NB4 (cell line): ENCODE measurements at regions not wholly inside any gene's neighbourhood (a gene's known extent, or its start where the extent isn't known, plus 50 kb on each side); places are given as distances from the start of the nearest gene placed in this dataset.

Experiments
- DNase-seq: peaks from one replicate; pipeline ENCODE4 v3.0.0; 2010; ENCODE audit warnings: low read depth
- H3K4me3 ChIP-seq: one replicate; pipeline ENCODE4 v1.5.1; 2011; ENCODE audit warnings: mild to moderate bottlenecking, low read depth, low read length, moderate library complexity
- MYC ChIP-seq: IDR thresholded peaks from 2 replicates; pipeline ENCODE4 v1.6.1; 2011; ENCODE audit warnings: low read depth, low read length
- POLR2A ChIP-seq: IDR thresholded peaks from 2 replicates; pipeline ENCODE4 v1.6.1; 2011; ENCODE audit warnings: mild to moderate bottlenecking; ENCODE audit not compliant: insufficient read length; ENCODE audit errors: extremely low read depth
- TF ChIP-seq, protein P1 (sequence below): IDR thresholded peaks from one replicate; pipeline ENCODE4 v1.5.1; 2012; ENCODE audit warnings: low read depth, low read length
- TF ChIP-seq, protein P2 (sequence below): IDR thresholded peaks from 2 replicates; pipeline ENCODE4 v1.6.1; 2011; ENCODE audit warnings: low read depth, low read length

- no peak for DNase-seq
- TF ChIP-seq, protein P1, sequence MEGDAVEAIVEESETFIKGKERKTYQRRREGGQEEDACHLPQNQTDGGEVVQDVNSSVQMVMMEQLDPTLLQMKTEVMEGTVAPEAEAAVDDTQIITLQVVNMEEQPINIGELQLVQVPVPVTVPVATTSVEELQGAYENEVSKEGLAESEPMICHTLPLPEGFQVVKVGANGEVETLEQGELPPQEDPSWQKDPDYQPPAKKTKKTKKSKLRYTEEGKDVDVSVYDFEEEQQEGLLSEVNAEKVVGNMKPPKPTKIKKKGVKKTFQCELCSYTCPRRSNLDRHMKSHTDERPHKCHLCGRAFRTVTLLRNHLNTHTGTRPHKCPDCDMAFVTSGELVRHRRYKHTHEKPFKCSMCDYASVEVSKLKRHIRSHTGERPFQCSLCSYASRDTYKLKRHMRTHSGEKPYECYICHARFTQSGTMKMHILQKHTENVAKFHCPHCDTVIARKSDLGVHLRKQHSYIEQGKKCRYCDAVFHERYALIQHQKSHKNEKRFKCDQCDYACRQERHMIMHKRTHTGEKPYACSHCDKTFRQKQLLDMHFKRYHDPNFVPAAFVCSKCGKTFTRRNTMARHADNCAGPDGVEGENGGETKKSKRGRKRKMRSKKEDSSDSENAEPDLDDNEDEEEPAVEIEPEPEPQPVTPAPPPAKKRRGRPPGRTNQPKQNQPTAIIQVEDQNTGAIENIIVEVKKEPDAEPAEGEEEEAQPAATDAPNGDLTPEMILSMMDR, result no peak
- TF ChIP-seq, protein P2, sequence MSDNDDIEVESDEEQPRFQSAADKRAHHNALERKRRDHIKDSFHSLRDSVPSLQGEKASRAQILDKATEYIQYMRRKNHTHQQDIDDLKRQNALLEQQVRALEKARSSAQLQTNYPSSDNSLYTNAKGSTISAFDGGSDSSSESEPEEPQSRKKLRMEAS, result no peak
- no peak for TF ChIP-seq MYC
- no peak for TF ChIP-seq POLR2A
- H3K4me3 ChIP-seq, result no peak overlapping the region
Measured at GRCh38 chr18:53994016-53994415, 230.5 kb downstream of the MBD2 start.

DNA sequence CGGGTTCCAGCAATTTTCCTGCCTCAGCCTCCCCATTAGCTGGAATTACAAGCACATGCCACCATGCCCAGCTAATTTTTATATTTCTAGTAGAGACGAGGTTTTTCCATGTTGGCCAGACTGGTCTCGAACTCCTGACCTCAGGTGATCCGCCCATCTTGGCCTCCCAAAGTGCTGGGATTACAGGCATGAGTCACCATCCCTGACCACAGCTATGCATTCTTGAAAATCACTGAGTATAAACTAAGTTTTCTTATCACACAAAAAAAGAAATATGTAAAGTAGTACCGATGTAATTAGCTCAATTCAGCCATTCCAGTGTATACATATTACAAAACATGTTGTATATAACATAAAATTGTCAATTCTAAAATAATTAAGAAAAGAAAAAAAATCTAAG is 232.7 kb downstream of the MBD2 start:
- TF ChIP-seq POLR2A (no peak), MYC (no peak)
- TF ChIP-seq, protein P1, result no peak
- TF ChIP-seq, protein P2, result no peak
- no peak for DNase-seq
- no peak overlapping the region for H3K4me3 ChIP-seq

- DNase-seq, result no peak
- no peak overlapping the region for H3K4me3 ChIP-seq
- TF ChIP-seq, protein P2, result no peak
- TF ChIP-seq, protein P1, result no peak
- TF ChIP-seq MYC, result no peak
- no peak for TF ChIP-seq POLR2A
Measured at GRCh38 chr18:53991202-53991601, 233.3 kb downstream of the MBD2 start.

- TF ChIP-seq MYC (no peak), POLR2A (no peak)
- TF ChIP-seq, protein P1, result no peak
- TF ChIP-seq, protein P2, result no peak
- no peak overlapping the region for H3K4me3 ChIP-seq
- DNase-seq, result no peak
Measured at GRCh38 chr18:53990485-53990884, 234.0 kb downstream of the MBD2 start.

- no peak for DNase-seq
- no peak overlapping the region for H3K4me3 ChIP-seq
- TF ChIP-seq MYC (no peak), POLR2A (no peak)
- TF ChIP-seq, protein P1, result no peak
- TF ChIP-seq, protein P2, result no peak
Measured at GRCh38 chr18:53984021-53984420, 240.4 kb downstream of the MBD2 start.

GRCh38 chr18:53971331-53971730 is 253.1 kb downstream of the MBD2 start:
- no peak for DNase-seq
- H3K4me3 ChIP-seq, result no peak overlapping the region
- TF ChIP-seq, protein P2, result no peak
- TF ChIP-seq POLR2A (no peak), MYC (no peak)
- TF ChIP-seq, protein P1, result no peak
